HepG2 (cell line): ENCODE measurements at regions not wholly inside any gene's neighbourhood (a gene's known extent, or its start where the extent isn't known, plus 50 kb on each side); places are given as distances from the start of the nearest gene placed in this dataset.
A peak's percentile ranks its signal among the peaks of the same experiment; 100 is the strongest.

Source experiments
- ATAC-seq: fragments of 200-7000 bp; cut with Tn5 transposase; 3 replicates; pipeline ENCODE4 v1.9.1; 2020; ENCODE audit warnings: mild to moderate bottlenecking, moderate library complexity
- BruUV-seq: library from RNA; stranded (reverse); fragments of 400-500 nt; replicated peaks from 2 replicates; lab custom pipeline; 2021; lab: Mats Ljungman, UMichigan
- CTCF ChIA-PET: fragments of 300-600 bp; formaldehyde crosslinking; extraction: SDS; loops from one replicate; lab custom pipeline; 2021; ENCODE audit warnings: low total read pairs, inconsistent platforms, low intra/inter-chr PET ratio; lab: Yijun Ruan, JAX
- POLR2A ChIA-PET: fragments of 350-600 bp; sonication (Branson Sonifier 250); formaldehyde crosslinking; loops from one replicate; lab custom pipeline; 2020; ENCODE audit warnings: antibody characterized with exemption, inconsistent platforms; lab: Yijun Ruan, JAX
- DNase-seq: peaks from one replicate; pipeline ENCODE4 v3.0.0-alpha.2; 2015; ENCODE audit warnings: low spot score
- FAIRE-seq: peaks from 3 replicates; lab custom pipeline; 2011; peaks lifted over from hg19 to GRCh38; lab: Jason Lieb, UNC
- H2AFZ ChIP-seq: one replicate; pipeline ENCODE4 v1.6.1; 2011; ENCODE audit warnings: low read length, inconsistent platforms
- H3K27ac ChIP-seq: fragments of 300-600 bp; 3 replicates; pipeline ENCODE4 v1.8.0; 2011; ENCODE audit warnings: mixed run types, mild to moderate bottlenecking, mixed read lengths, low read length, inconsistent platforms; ENCODE audit not compliant: insufficient read depth; ENCODE audit errors: extremely low read length
- H3K27me3 ChIP-seq, 2 experiments: fragments of 200-600 bp in 1 of 2; 2 replicates in 1 of 2; 3 replicates in 1 of 2; pipeline versions ENCODE4 v1.6.0 to v1.8.0; 2011; ENCODE audit warnings: low read length in 2 of 2, mild to moderate bottlenecking in 2 of 2, moderate library complexity in 2 of 2, inconsistent platforms in 1 of 2; ENCODE audit not compliant: insufficient read depth in 2 of 2, control insufficient read depth in 1 of 2
- H3K36me3 ChIP-seq, 2 experiments: fragments of 200-600 bp in 1 of 2; replicated peaks in 1 of 2; 2 replicates in 1 of 2; 3 replicates in 1 of 2; pipeline versions ENCODE4 v1.5.1 to v1.8.0; 2011; ENCODE audit warnings: low read length in 2 of 2, inconsistent platforms in 1 of 2; ENCODE audit not compliant: insufficient read depth in 2 of 2, control insufficient read depth in 1 of 2
- H3K4me1 ChIP-seq: 2 replicates; pipeline ENCODE4 v1.5.1; 2012; ENCODE audit warnings: low read length, inconsistent platforms; ENCODE audit not compliant: insufficient read depth
- H3K4me2 ChIP-seq: 2 replicates; pipeline ENCODE4 v1.6.0; 2011; ENCODE audit warnings: low read depth, low read length, inconsistent platforms
- H3K4me3 ChIP-seq, 3 experiments: fragments of 200-600 bp in 1 of 3; sonication (generic), shearing (Covaris generic) in 1 of 3; replicated peaks in 1 of 3; 2 replicates each; pipeline ENCODE4 v1.5.1; 2011 to 2016; ENCODE audit warnings: low read length in 3 of 3, inconsistent platforms in 2 of 3, low read depth in 2 of 3, mild to moderate bottlenecking in 2 of 3, control low read depth in 1 of 3, mixed read lengths in 1 of 3; ENCODE audit not compliant: insufficient read depth in 1 of 3
- H3K79me2 ChIP-seq: one replicate; pipeline ENCODE4 v1.6.1; 2011; ENCODE audit warnings: low read length, inconsistent platforms; ENCODE audit not compliant: insufficient read depth
- H3K9ac ChIP-seq: 2 replicates; pipeline ENCODE4 v1.6.0; 2011; ENCODE audit warnings: mild to moderate bottlenecking, low read depth, low read length, inconsistent platforms; ENCODE audit not compliant: insufficient read depth
- H3K9me3 ChIP-seq: 2 replicates; pipeline ENCODE4 v1.5.1; 2012; ENCODE audit warnings: mild to moderate bottlenecking, low read length
- H4K20me1 ChIP-seq: 2 replicates; pipeline ENCODE4 v1.6.0; 2011; ENCODE audit warnings: inconsistent platforms, mild to moderate bottlenecking, low read length, moderate library complexity; ENCODE audit not compliant: insufficient read depth
- CTCF ChIP-seq: sonication (generic); formaldehyde crosslinking; IDR thresholded peaks from 2 replicates; pipeline ENCODE4 v1.5.0; 2020; ENCODE audit warnings: mild to moderate bottlenecking, missing genetic modification reagents, moderate library complexity
- ELF1 ChIP-seq: sonication (generic); formaldehyde crosslinking; IDR thresholded peaks from 2 replicates; pipeline ENCODE4 v1.4.0; 2020; ENCODE audit warnings: missing genetic modification reagents
- ELF3 ChIP-seq: IDR thresholded peaks from 2 replicates; pipeline ENCODE4 v1.6.1; 2016; ENCODE audit warnings: missing genetic modification reagents, missing compliant biosample characterization
- GATAD2A ChIP-seq: IDR thresholded peaks from 2 replicates; pipeline ENCODE4 v1.6.1; 2016
- HNRNPL ChIP-seq: fragments of 200-400 bp; formaldehyde crosslinking; IDR thresholded peaks from 2 replicates; pipeline ENCODE4 v1.6.1; 2017; ENCODE audit warnings: mild to moderate bottlenecking, low read depth, low read length
- MAFG ChIP-seq: sonication (generic); formaldehyde crosslinking; IDR thresholded peaks from 2 replicates; pipeline ENCODE4 v1.5.1; 2020; ENCODE audit warnings: mild to moderate bottlenecking, missing genetic modification reagents
- NFYB ChIP-seq: sonication (generic); formaldehyde crosslinking; IDR thresholded peaks from 2 replicates; pipeline ENCODE4 v1.4.0; 2020; ENCODE audit warnings: missing genetic modification reagents
- PAXIP1 ChIP-seq: sonication (generic); formaldehyde crosslinking; conservative IDR thresholded peaks from 2 replicates; pipeline ENCODE4 v1.4.0; 2020; ENCODE audit warnings: mild to moderate bottlenecking, missing genetic modification reagents, moderate library complexity
- PBX2 ChIP-seq: IDR thresholded peaks from 2 replicates; pipeline ENCODE4 v1.6.1; 2016; ENCODE audit warnings: control low read depth
- PLRG1 ChIP-seq: fragments of 450-650 bp; conservative IDR thresholded peaks from 2 replicates; pipeline ENCODE4 v1.6.1; 2016
- POLR2AphosphoS5 ChIP-seq: IDR thresholded peaks from 2 replicates; pipeline ENCODE4 v1.6.1; 2012; ENCODE audit warnings: low read depth, low read length
- PTBP1 ChIP-seq: fragments of 200-400 bp; formaldehyde crosslinking; IDR thresholded peaks from 2 replicates; pipeline ENCODE4 v1.6.1; 2018; ENCODE audit warnings: low read length, low read depth; ENCODE audit not compliant: poor library complexity, severe bottlenecking
- RBM22 ChIP-seq: fragments of 200-400 bp; formaldehyde crosslinking; optimal IDR thresholded peaks from 2 replicates; pipeline ENCODE3; 2017; ENCODE audit warnings: mild to moderate bottlenecking, low read length, moderate library complexity
- REPIN1 ChIP-seq: sonication (generic); formaldehyde crosslinking; IDR thresholded peaks from 2 replicates; pipeline ENCODE4 v1.8.0; 2022; ENCODE audit warnings: missing genetic modification reagents, low read depth, mild to moderate bottlenecking, borderline replicate concordance
- SRSF9 ChIP-seq: fragments of 200-400 bp; formaldehyde crosslinking; IDR thresholded peaks from 2 replicates; pipeline ENCODE4 v1.6.1; 2018; ENCODE audit warnings: borderline replicate concordance, mild to moderate bottlenecking, low read depth, low read length; ENCODE audit not compliant: insufficient read depth, poor library complexity, severe bottlenecking
- STAG1 ChIP-seq: sonication (generic); formaldehyde crosslinking; IDR thresholded peaks from 2 replicates; pipeline ENCODE4 v1.4.0; 2020; ENCODE audit warnings: missing genetic modification reagents
- STAT5B ChIP-seq: sonication (generic); formaldehyde crosslinking; IDR thresholded peaks from 2 replicates; pipeline ENCODE4 v1.4.0; 2020; ENCODE audit warnings: missing genetic modification reagents
- YEATS4 ChIP-seq: sonication (generic); formaldehyde crosslinking; IDR thresholded peaks from 2 replicates; pipeline ENCODE4 v1.4.0; 2020; ENCODE audit warnings: missing genetic modification reagents, borderline replicate concordance
- ZMYM3 ChIP-seq: sonication (generic); formaldehyde crosslinking; IDR thresholded peaks from 2 replicates; pipeline ENCODE4 v1.5.1; 2020; ENCODE audit warnings: mild to moderate bottlenecking, missing genetic modification reagents
- ZNF615 ChIP-seq: sonication (generic); formaldehyde crosslinking; IDR thresholded peaks from 2 replicates; pipeline ENCODE4 v1.5.0; 2020; ENCODE audit warnings: mild to moderate bottlenecking, missing genetic modification reagents, borderline replicate concordance
- ZNF839 ChIP-seq: sonication (generic); formaldehyde crosslinking; IDR thresholded peaks from 2 replicates; pipeline ENCODE4 v1.4.0; 2020; ENCODE audit warnings: missing genetic modification reagents, mild to moderate bottlenecking, borderline replicate concordance
- WGBS: methylation state at CpG from one replicate; pipeline ENCODE4 v1.1.6; 2017; ENCODE audit warnings: low lambda C conversion rate; 5-methylcytosine and 5-hydroxymethylcytosine counted together
- in situ Hi-C: cut with HindIII; loops from 2 replicates; pipeline ENCODE4 v1.10.0; 2017; ENCODE audit warnings: low pct_unique_long_range_greater_than_20kb; ENCODE audit not compliant: extremely low pct_ligation_motif_present
- intact Hi-C: fragments of 100-400 bp; cut with micrococcal nuclease; formaldehyde crosslinking; loops from one replicate; pipeline ENCODE4 v1.10.0; 2022; ENCODE audit not compliant: unreplicated experiment

- TF ChIP-seq PLRG1 = no peak
- no peak for TF ChIP-seq PBX2 (CRISPR knock-in tag)
- TF ChIP-seq NFYB = no peak
- TF ChIP-seq ZMYM3 = no peak
- no peak for TF ChIP-seq YEATS4 (CRISPR knock-in tag)
- no peak for TF ChIP-seq ELF1 (CRISPR knock-in tag)
- TF ChIP-seq POLR2AphosphoS5 = no peak
These were observed 156.5 kb downstream of the AIPL1 start (continued) for GRCh38 chr17:6278376-6278775.

- no peak overlapping the region for H3K4me2 ChIP-seq
- H3K79me2 ChIP-seq = no peaks in the 10 kb centered on the region
- no peak overlapping the region for H2AFZ ChIP-seq
- FAIRE-seq (no peak), DNase-seq (no peak), ATAC-seq (no peak)
- TF ChIP-seq ZNF839 (CRISPR knock-in tag) (no peak), PAXIP1 (CRISPR knock-in tag) (no peak), REPIN1 (CRISPR knock-in tag) (no peak), SRSF9 (no peak), STAG1 (peak; percentile 36; the same call in 1 of the 2 replicates), CTCF (peak; percentile 20; the same call in 1 of the 2 replicates), MAFG (CRISPR knock-in tag) (no peak), GATAD2A (CRISPR knock-in tag) (no peak), ELF3 (CRISPR knock-in tag) (no peak), RBM22 (no peak), HNRNPL (no peak), ZNF615 (CRISPR knock-in tag) (no peak), STAT5B (no peak), PTBP1 (no peak)
- no peaks in the 10 kb centered on the region for H3K36me3 ChIP-seq
- H3K9ac ChIP-seq = no peak overlapping the region
- no peaks in the 10 kb centered on the region for H3K9me3 ChIP-seq
- 0 out of 2 replicates have a peak, but pooled peaks cover 2% of the 10 kb centered on the region for H4K20me1 ChIP-seq
- no TSS peak for BruUV-seq
- WGBS = 6% methylated on average over 3 of the region's 5 CpGs
- intact Hi-C loops = loop anchor here (5.0 kb wide), 1 partner anchor 136 kb away; no protein-coding TSS in a partner anchor
- CTCF ChIA-PET = no interaction called here
- H3K27me3 ChIP-seq = no peaks in the 10 kb centered on the region
- H3K27ac ChIP-seq = no peak overlapping the region
- in situ Hi-C loops = no loop called here
- POLR2A ChIA-PET = no interaction called here
- no peaks in the 10 kb centered on the region for H3K4me1 ChIP-seq
- no peak overlapping the region for H3K4me3 ChIP-seq
These were observed 158.2 kb downstream of the AIPL1 start for GRCh38 chr17:6276711-6277110.
